Fibroblast of pulmonary artery (primary cell): ENCODE measurements at regions not wholly inside any gene's neighbourhood (a gene's known extent, or its start where the extent isn't known, plus 50 kb on each side); places are given as distances from the start of the nearest gene placed in this dataset.

Experiments
- DNase-seq: peaks from one replicate; pipeline ENCODE4 v3.0.0-alpha.2; 2010; ENCODE audit warnings: low read depth
- H3K4me3 ChIP-seq: replicated peaks from 2 replicates; pipeline ENCODE4 v1.5.1; 2011; ENCODE audit warnings: low read depth, mild to moderate bottlenecking, control low read depth, low read length, moderate library complexity
- CTCF ChIP-seq: IDR thresholded peaks from 2 replicates; pipeline ENCODE4 v1.5.1; 2011; ENCODE audit warnings: mild to moderate bottlenecking, control low read depth, low read length, inconsistent platforms; ENCODE audit errors: missing control alignments

- no peak for TF ChIP-seq CTCF
- no peak for DNase-seq
- H3K4me3 ChIP-seq, result no peak overlapping the region
Measured at GRCh38 chr4:154019811-154020210, 230.9 kb upstream of the SFRP2 start.

- H3K4me3 ChIP-seq, result no peak overlapping the region
- no peak for DNase-seq
- no peak for TF ChIP-seq CTCF
Measured at GRCh38 chr4:154018659-154019058, 229.8 kb upstream of the SFRP2 start.

GRCh38 chr4:154015578-154015977, 226.7 kb upstream of the SFRP2 start:
- TF ChIP-seq CTCF, result no peak
- no peak overlapping the region for H3K4me3 ChIP-seq
- no peak for DNase-seq

- no peak for DNase-seq
- TF ChIP-seq CTCF, result no peak
- H3K4me3 ChIP-seq, result no peak overlapping the region
Measured at GRCh38 chr4:154014407-154015321, 225.8 kb upstream of the SFRP2 start.

GRCh38 chr4:154013576-154013975, 224.7 kb upstream of the SFRP2 start:
- no peak overlapping the region for H3K4me3 ChIP-seq
- TF ChIP-seq CTCF, result no peak
- no peak for DNase-seq

- no peak for TF ChIP-seq CTCF
- H3K4me3 ChIP-seq, result no peak overlapping the region
- DNase-seq, result no peak
Measured at GRCh38 chr4:154010371-154010770, 221.5 kb upstream of the SFRP2 start.

- no peak for TF ChIP-seq CTCF
- no peak for DNase-seq
- no peak overlapping the region for H3K4me3 ChIP-seq
Measured at GRCh38 chr4:154009788-154010187, 220.9 kb upstream of the SFRP2 start.
